ENCODE measurements at regions not wholly inside any gene's neighbourhood (a gene's known extent, or its start where the extent isn't known, plus 50 kb on each side); places are given as distances from the start of the nearest gene placed in this dataset.

- no peak for TF ChIP-seq GATA2 (IDR thresholded peaks at IDR 0.05; ENCODE audit: low read depth, low read length)
- no peak for TF ChIP-seq GATA3 (IDR thresholded peaks at IDR 0.05; ENCODE audit: low read depth, low read length)
Measured at GRCh38 chr6:153412519-153412918, 281.4 kb upstream of the RGS17 start.

Measured in SH-SY5Y (cell line).